A673 (cell line): ENCODE measurements at regions not wholly inside any gene's neighbourhood (a gene's known extent, or its start where the extent isn't known, plus 50 kb on each side); places are given as distances from the start of the nearest gene placed in this dataset.

Experiments
- CTCF ChIP-seq: fragments of 300-800, 200-600 bp; sonication (generic); conservative IDR thresholded peaks from 2 replicates; pipeline ENCODE4 v1.5.1; 2017; ENCODE audit warnings: low read depth, mild to moderate bottlenecking, antibody characterized with exemption, low read length, moderate library complexity, mixed read lengths
- EZH2 ChIP-seq: fragments of 200-600 bp; sonication (generic); IDR thresholded peaks from 2 replicates; pipeline ENCODE4 v1.6.1; 2017; ENCODE audit warnings: borderline replicate concordance, low read depth, mild to moderate bottlenecking, mixed read lengths, antibody characterized with exemption, low read length; ENCODE audit not compliant: poor library complexity, severe bottlenecking

GRCh38 chr2:137834760-137835379 lies 129.4 kb upstream of the HNMT start:
- TF ChIP-seq CTCF (no peak), EZH2 (no peak)
